Spleen (tissue), 11 donors: ENCODE measurements at regions not wholly inside any gene's neighbourhood (a gene's known extent, or its start where the extent isn't known, plus 50 kb on each side); places are given as distances from the start of the nearest gene placed in this dataset.

ENCODE experiments used
- DNase-seq: peaks from one replicate; pipeline ENCODE4 v3.0.0-alpha.2; 2020
- H3K27ac ChIP-seq, 8 donors: fragments of 200-600 bp; sonication (generic) in 7 of 8; 1 replicate in 4 of 8; 2 replicates in 4 of 8; pipeline versions ENCODE4 v1.5.0 to v1.8.0; 2016 to 2021; ENCODE audit warnings: inconsistent platforms in 4 of 8, mild to moderate bottlenecking in 4 of 8, moderate library complexity in 1 of 8
- H3K27me3 ChIP-seq, 7 donors: fragments of 200-600 bp; sonication (generic) in 6 of 7; replicated peaks in 1 of 7; 1 replicate in 4 of 7; 2 replicates in 3 of 7; pipeline versions ENCODE4 v1.5.0 to v1.8.0; 2016 to 2021; ENCODE audit warnings: inconsistent platforms in 3 of 7, mild to moderate bottlenecking in 1 of 7
- H3K36me3 ChIP-seq, 6 donors: fragments of 200-600 bp; sonication (generic) in 5 of 6; 1 replicate in 4 of 6; 2 replicates in 2 of 6; pipeline versions ENCODE4 v1.5.0 to v1.8.0; 2016 to 2021; ENCODE audit warnings: inconsistent platforms in 2 of 6
- H3K4me1 ChIP-seq, 6 donors: fragments of 200-600 bp; sonication (generic) in 5 of 6; 1 replicate in 3 of 6; 2 replicates in 3 of 6; pipeline versions ENCODE4 v1.5.0 to v1.8.0; 2016 to 2021; ENCODE audit warnings: inconsistent platforms in 3 of 6
- H3K4me3 ChIP-seq, 8 donors: fragments of 200-600 bp; sonication (generic) in 7 of 8; 1 replicate in 4 of 8; 2 replicates in 4 of 8; pipeline versions ENCODE4 v1.5.0 to v1.8.0; 2016 to 2021; ENCODE audit warnings: inconsistent platforms in 4 of 8, mild to moderate bottlenecking in 4 of 8, moderate library complexity in 2 of 8
- H3K9me3 ChIP-seq, 8 donors: fragments of 200-600 bp; sonication (generic) in 7 of 8; 1 replicate in 4 of 8; 2 replicates in 4 of 8; pipeline versions ENCODE4 v1.5.0 to v1.8.0; 2016 to 2021; ENCODE audit warnings: inconsistent platforms in 4 of 8
- POLR2A ChIP-seq, 3 donors: fragments of 450-650 bp; IDR thresholded peaks; one replicate each; pipeline ENCODE4 v1.5.1; 2017; ENCODE audit warnings: antibody characterized with exemption in 3 of 3, mild to moderate bottlenecking in 1 of 3
- POLR2AphosphoS5 ChIP-seq, 3 donors: sonication (generic); formaldehyde crosslinking; IDR thresholded peaks; one replicate each; pipeline ENCODE4 v1.5.1; 2017; ENCODE audit warnings: antibody characterized with exemption in 3 of 3
- WGBS, 5 donors: extraction: QIAGEN DNeasy Blood & Tissue Kit in 3 of 5; methylation state at CpG; one replicate each; pipeline versions ENCODE4 v1.1.5 to v1.1.7; 2013 to 2018; 5-methylcytosine and 5-hydroxymethylcytosine counted together
- intact Hi-C: fragments of 100-400 bp; cut with DNase I; formaldehyde crosslinking; loops from one replicate; pipeline ENCODE4 v1.15.0; 2023; ENCODE audit warnings: low total_unique reads
- TF ChIP-seq, protein P1 (sequence below), 11 experiments: fragments of 200-600 bp in 7 of 11; fragments of 450-650 bp in 4 of 11; sonication (generic) in 4 of 11; IDR thresholded peaks in 8 of 11; conservative IDR thresholded peaks in 3 of 11; 1 replicate in 7 of 11; 2 replicates in 4 of 11; pipeline versions ENCODE4 v1.4.0 to v1.8.0; 2016 to 2021; ENCODE audit warnings: antibody characterized with exemption in 11 of 11, inconsistent platforms in 4 of 11, mild to moderate bottlenecking in 1 of 11
- donor health status: healthy with polysubstance abuse.
- donor health status: DM: no; HTN: no; CAD: no; lungs with moderate emphysema.
- donor health status: DM: no; HTN: no; CAD: no.
- donor health status: Bipolar disorder and iron deficiency.
- donor health status: healthy.
- donor health status: DM: no; HTN: no; CAD: no.
- donor health status: DM: yes; HTN: yes; CAD: no.

DNA sequence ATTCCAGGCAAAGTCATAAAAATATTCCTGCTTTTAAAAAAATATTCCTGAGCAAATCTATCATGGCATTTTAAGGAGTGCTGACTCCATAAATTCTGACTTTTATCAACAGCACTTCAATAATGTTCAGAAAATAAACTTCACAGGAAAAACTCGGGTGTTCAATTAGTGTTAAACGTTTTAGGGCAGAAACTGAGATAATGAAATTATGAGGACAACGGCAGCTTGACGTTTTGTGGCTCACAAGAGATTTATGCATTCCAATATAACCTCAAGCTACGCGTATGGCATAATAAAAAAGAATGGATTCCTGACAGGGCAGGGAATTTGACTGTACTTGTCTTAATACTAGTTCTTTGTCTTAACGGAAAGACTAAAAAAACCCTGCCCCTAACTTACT is 133.2 kb downstream of the ICOS start:
- TF ChIP-seq, protein P1, sequence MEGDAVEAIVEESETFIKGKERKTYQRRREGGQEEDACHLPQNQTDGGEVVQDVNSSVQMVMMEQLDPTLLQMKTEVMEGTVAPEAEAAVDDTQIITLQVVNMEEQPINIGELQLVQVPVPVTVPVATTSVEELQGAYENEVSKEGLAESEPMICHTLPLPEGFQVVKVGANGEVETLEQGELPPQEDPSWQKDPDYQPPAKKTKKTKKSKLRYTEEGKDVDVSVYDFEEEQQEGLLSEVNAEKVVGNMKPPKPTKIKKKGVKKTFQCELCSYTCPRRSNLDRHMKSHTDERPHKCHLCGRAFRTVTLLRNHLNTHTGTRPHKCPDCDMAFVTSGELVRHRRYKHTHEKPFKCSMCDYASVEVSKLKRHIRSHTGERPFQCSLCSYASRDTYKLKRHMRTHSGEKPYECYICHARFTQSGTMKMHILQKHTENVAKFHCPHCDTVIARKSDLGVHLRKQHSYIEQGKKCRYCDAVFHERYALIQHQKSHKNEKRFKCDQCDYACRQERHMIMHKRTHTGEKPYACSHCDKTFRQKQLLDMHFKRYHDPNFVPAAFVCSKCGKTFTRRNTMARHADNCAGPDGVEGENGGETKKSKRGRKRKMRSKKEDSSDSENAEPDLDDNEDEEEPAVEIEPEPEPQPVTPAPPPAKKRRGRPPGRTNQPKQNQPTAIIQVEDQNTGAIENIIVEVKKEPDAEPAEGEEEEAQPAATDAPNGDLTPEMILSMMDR (IDR thresholded peaks at IDR 0.05 in 8 of 11, conservative IDR thresholded peaks at IDR 0.05 in 3 of 11): no peak
- no peak for TF ChIP-seq POLR2A (IDR thresholded peaks at IDR 0.05)
- TF ChIP-seq POLR2AphosphoS5 (IDR thresholded peaks at IDR 0.05): no peak
- H3K4me1 ChIP-seq: no peaks in the 10 kb centered on the region
- H3K4me3 ChIP-seq: no peak overlapping the region
- H3K9me3 ChIP-seq: peaks cover 0 to 4% (median 0%) of the 10 kb centered on the region in 8 donors
- intact Hi-C loops: no loop called here
- H3K36me3 ChIP-seq: no peaks in the 10 kb centered on the region
- no peak for DNase-seq
- H3K27me3 ChIP-seq: peaks cover 0 to 4% (median 0%) of the 10 kb centered on the region in 7 donors
- no peak overlapping the region for H3K27ac ChIP-seq
- WGBS, 5 donors: 65 to 76% (median 72%) methylated on average over 7 of the region's 7 CpGs

- DNase-seq: no peak
- H3K36me3 ChIP-seq: no peaks in the 10 kb centered on the region
- TF ChIP-seq POLR2A (IDR thresholded peaks at IDR 0.05) (no peak), POLR2AphosphoS5 (IDR thresholded peaks at IDR 0.05) (no peak)
- TF ChIP-seq, protein P1 (IDR thresholded peaks at IDR 0.05 in 8 of 11, conservative IDR thresholded peaks at IDR 0.05 in 3 of 11): peak in 8 of 11 experiments; percentile 13 to 54 (median 37)
- H3K4me1 ChIP-seq: no peaks in the 10 kb centered on the region
- H3K27me3 ChIP-seq: peaks cover 0 to 4% (median 0%) of the 10 kb centered on the region in 7 donors
- no peak overlapping the region for H3K4me3 ChIP-seq
- no peaks in the 10 kb centered on the region for H3K9me3 ChIP-seq
- H3K27ac ChIP-seq: no peak overlapping the region
- WGBS, 5 donors: 67 to 76% (median 69%) methylated on average over 8 of the region's 8 CpGs
- intact Hi-C loops: no loop called here
Measured at GRCh38 chr2:204072443-204073324, 136.1 kb downstream of the ICOS start.

- no peak overlapping the region for H3K4me3 ChIP-seq
- H3K36me3 ChIP-seq: no peaks in the 10 kb centered on the region
- 75 to 88% (median 82%) methylated on average over 1 of the region's 1 CpG for WGBS, 5 donors
- no peaks in the 10 kb centered on the region for H3K27me3 ChIP-seq
- no peak overlapping the region for H3K27ac ChIP-seq
- H3K9me3 ChIP-seq: no peaks in the 10 kb centered on the region
- H3K4me1 ChIP-seq: no peaks in the 10 kb centered on the region
- intact Hi-C loops: no loop called here
- DNase-seq: no peak
- TF ChIP-seq POLR2AphosphoS5 (IDR thresholded peaks at IDR 0.05) (no peak), POLR2A (IDR thresholded peaks at IDR 0.05) (no peak)
- TF ChIP-seq, protein P1 (IDR thresholded peaks at IDR 0.05 in 8 of 11, conservative IDR thresholded peaks at IDR 0.05 in 3 of 11): no peak
Measured at GRCh38 chr2:204074456-204074855, 137.9 kb downstream of the ICOS start.

DNA sequence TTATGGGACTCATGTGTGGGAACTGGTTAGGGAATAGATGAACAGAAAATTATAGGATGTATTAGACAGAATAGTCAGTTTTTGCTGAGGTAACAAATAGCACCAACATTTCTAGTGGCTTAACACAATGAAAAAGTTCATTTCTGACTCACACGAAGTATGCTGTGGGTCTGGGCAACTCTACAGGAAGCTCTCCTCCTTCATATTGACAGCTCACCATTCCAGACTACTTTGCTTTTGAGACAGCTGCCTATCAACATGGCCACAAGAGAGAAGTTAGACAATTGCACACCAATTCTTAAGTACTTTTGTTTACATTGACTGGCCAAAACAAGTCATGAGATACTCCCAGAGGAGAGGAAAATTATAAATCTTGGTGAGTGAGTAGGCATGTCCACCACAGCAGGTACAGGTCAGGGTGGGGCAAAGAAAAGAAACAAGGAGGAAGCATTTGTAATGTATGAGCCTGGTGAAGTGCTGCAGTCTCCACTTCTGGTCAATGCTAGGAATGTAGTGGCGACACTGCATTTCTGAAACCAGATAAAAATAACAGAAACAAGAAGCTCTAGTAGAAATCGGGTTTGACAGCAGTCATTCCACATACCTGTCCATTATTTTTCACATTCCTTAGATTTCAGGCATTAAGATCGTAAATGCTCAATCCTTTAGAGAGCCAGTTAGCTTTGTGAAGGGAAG is 141.6 kb downstream of the ICOS start:
- WGBS, 5 donors: 64 to 88% (median 80%) methylated on average over 4 of the region's 4 CpGs
- TF ChIP-seq POLR2A (IDR thresholded peaks at IDR 0.05): no peak
- no peak for TF ChIP-seq POLR2AphosphoS5 (IDR thresholded peaks at IDR 0.05)
- TF ChIP-seq, protein P1 (IDR thresholded peaks at IDR 0.05 in 8 of 11, conservative IDR thresholded peaks at IDR 0.05 in 3 of 11): no peak
- H3K4me3 ChIP-seq: no peak overlapping the region
- H3K4me1 ChIP-seq: no peaks in the 10 kb centered on the region
- intact Hi-C loops: no loop called here
- no peak for DNase-seq
- no peak overlapping the region for H3K27ac ChIP-seq
- H3K36me3 ChIP-seq: no peaks in the 10 kb centered on the region
- no peaks in the 10 kb centered on the region for H3K27me3 ChIP-seq
- H3K9me3 ChIP-seq: no peaks in the 10 kb centered on the region
